ENCODE measurements at regions not wholly inside any gene's neighbourhood (a gene's known extent, or its start where the extent isn't known, plus 50 kb on each side); places are given as distances from the start of the nearest gene placed in this dataset.

DNA sequence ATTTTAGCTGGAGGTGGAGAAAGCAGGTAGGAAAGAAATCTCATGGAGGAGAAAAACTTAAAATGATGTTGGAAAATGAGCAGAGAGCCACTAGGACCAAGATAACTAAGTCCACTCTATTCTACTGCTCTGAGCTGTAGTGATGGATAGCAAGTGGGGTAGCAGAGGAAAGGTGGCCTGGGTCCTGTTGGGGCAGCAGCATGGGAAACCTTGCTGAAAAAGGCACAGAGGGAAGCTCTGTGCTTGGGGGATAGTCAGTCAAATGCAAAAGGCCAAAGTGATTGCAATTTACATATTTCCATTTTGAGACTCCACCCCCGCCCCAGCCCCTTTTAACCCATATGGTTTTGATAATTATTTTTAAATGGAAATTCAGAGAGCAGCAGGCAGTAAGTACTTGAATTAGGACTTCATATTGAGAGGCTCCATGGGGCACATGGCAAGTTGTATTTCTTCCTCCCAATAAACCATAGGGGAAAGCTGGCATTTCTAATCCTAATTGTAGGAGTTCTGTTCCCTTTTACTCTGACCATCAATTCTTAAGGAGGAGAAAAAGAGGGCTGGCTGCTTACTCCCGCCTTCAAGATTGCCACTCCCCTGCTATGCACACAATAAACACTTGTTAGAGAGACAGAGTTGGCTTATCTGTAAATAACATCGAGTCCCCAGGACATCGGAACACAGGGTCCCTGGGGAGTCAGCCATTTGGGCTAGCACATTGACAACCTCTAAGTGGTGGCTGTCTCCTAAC, 1341.5 kb upstream of the TENM4 start:
- ATAC-seq, result no peak
- no peak overlapping the region for H3K27ac ChIP-seq (ENCODE audit: extremely low read length, insufficient read depth, low read length)
- no peaks in the 10 kb centered on the region for H3K27me3 ChIP-seq (ENCODE audit: control insufficient read depth in 1 of 2, insufficient read depth in 2 of 2, low read length in 2 of 2)
- no peak for DNase-seq (ENCODE audit: low spot score)
- H3K4me2 ChIP-seq (ENCODE audit: low read depth, low read length), result no peak overlapping the region
- BruUV-seq (replicated peaks), result no TSS peak
- no peak overlapping the region for H2AFZ ChIP-seq (ENCODE audit: low read length)
- in situ Hi-C loops (cut with HindIII; ENCODE audit: extremely low pct_ligation_motif_present, low pct_unique_long_range_greater_than_20kb) (no loop called here), intact Hi-C loops (cut with micrococcal nuclease; ENCODE audit: unreplicated experiment) (no loop called here)
- no peaks in the 10 kb centered on the region for H4K20me1 ChIP-seq (ENCODE audit: insufficient read depth, low read length)
- H3K36me3 ChIP-seq (replicated peaks in 1 of 2; ENCODE audit: control insufficient read depth in 1 of 2, insufficient read depth in 2 of 2, low read length in 2 of 2), result no peaks in the 10 kb centered on the region
- TF ChIP-seq ZNF850 (CRISPR knock-in tag; conservative IDR thresholded peaks at IDR 0.05) (no peak), MEF2D (CRISPR knock-in tag; IDR thresholded peaks at IDR 0.05) (no peak), KDM1A (CRISPR knock-in tag; IDR thresholded peaks at IDR 0.05) (no peak), CREBL2 (CRISPR knock-in tag; IDR thresholded peaks at IDR 0.05; ENCODE audit: borderline replicate concordance) (no peak), POGK (CRISPR knock-in tag; conservative IDR thresholded peaks at IDR 0.05) (no peak), CERS6 (CRISPR knock-in tag; IDR thresholded peaks at IDR 0.05) (no peak)
- TF ChIP-seq, protein P1, sequence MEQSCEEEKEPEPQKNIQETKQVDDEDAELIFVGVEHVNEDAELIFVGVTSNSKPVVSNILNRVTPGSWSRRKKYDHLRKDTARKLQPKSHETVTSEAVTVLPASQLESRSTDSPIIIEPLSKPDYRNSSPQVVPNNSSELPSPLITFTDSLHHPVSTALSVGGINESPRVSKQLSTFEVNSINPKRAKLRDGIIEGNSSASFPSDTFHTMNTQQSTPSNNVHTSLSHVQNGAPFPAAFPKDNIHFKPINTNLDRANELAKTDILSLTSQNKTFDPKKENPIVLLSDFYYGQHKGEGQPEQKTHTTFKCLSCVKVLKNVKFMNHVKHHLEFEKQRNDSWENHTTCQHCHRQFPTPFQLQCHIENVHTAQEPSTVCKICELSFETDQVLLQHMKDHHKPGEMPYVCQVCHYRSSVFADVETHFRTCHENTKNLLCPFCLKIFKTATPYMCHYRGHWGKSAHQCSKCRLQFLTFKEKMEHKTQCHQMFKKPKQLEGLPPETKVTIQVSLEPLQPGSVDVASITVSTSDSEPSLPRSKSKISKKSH (CRISPR knock-in tag; IDR thresholded peaks at IDR 0.05; ENCODE audit: borderline replicate concordance), result no peak
- TF ChIP-seq, protein P2, sequence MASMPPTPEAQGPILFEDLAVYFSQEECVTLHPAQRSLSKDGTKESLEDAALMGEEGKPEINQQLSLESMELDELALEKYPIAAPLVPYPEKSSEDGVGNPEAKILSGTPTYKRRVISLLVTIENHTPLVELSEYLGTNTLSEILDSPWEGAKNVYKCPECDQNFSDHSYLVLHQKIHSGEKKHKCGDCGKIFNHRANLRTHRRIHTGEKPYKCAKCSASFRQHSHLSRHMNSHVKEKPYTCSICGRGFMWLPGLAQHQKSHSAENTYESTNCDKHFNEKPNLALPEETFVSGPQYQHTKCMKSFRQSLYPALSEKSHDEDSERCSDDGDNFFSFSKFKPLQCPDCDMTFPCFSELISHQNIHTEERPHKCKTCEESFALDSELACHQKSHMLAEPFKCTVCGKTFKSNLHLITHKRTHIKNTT (CRISPR knock-in tag; IDR thresholded peaks at IDR 0.05), result no peak
- ChIA-PET CTCF (ENCODE audit: low intra/inter-chr PET ratio, low total read pairs) (no interaction called here), POLR2A (no interaction called here)
- no peak overlapping the region for H3K4me3 ChIP-seq (replicated peaks in 1 of 3; ENCODE audit: insufficient read depth in 1 of 3, low read depth in 2 of 3, low read length in 3 of 3)
- no peaks in the 10 kb centered on the region for H3K79me2 ChIP-seq (ENCODE audit: insufficient read depth, low read length)
- no peaks in the 10 kb centered on the region for H3K9me3 ChIP-seq (ENCODE audit: low read length)
- WGBS (ENCODE audit: low lambda C conversion rate), result 13% methylated on average over 4 of the region's 4 CpGs
- no peak overlapping the region for H3K9ac ChIP-seq (ENCODE audit: insufficient read depth, low read depth, low read length)
- no peaks in the 10 kb centered on the region for H3K4me1 ChIP-seq (ENCODE audit: insufficient read depth, low read length)
- FAIRE-seq, result no peak
